ENCODE measurements at regions not wholly inside any gene's neighbourhood (a gene's known extent, or its start where the extent isn't known, plus 50 kb on each side); places are given as distances from the start of the nearest gene placed in this dataset.

DNA sequence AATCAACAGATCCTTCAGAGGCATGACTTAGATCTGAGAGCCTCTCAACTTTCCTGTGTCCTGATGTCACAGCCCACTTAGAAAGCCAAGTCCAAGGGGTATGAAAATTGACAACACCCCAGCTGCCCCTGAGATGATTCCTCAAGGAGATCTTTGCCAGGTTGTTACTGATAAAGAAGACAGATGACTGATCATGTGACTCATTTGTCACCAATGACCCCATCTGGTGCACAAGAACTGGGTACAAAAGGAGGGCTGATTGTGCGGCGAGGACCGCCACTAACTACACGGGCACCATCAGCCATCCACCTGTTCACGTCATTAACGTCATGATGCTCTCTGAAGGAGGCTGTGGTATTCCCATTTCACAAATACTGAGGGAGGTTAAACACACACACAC lies 583.2 kb upstream of the KLF4 start:
- no peak for DNase-seq
- TF ChIP-seq POLR2A (IDR thresholded peaks at IDR 0.05) = no peak
- TF ChIP-seq, protein P1, sequence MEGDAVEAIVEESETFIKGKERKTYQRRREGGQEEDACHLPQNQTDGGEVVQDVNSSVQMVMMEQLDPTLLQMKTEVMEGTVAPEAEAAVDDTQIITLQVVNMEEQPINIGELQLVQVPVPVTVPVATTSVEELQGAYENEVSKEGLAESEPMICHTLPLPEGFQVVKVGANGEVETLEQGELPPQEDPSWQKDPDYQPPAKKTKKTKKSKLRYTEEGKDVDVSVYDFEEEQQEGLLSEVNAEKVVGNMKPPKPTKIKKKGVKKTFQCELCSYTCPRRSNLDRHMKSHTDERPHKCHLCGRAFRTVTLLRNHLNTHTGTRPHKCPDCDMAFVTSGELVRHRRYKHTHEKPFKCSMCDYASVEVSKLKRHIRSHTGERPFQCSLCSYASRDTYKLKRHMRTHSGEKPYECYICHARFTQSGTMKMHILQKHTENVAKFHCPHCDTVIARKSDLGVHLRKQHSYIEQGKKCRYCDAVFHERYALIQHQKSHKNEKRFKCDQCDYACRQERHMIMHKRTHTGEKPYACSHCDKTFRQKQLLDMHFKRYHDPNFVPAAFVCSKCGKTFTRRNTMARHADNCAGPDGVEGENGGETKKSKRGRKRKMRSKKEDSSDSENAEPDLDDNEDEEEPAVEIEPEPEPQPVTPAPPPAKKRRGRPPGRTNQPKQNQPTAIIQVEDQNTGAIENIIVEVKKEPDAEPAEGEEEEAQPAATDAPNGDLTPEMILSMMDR (IDR thresholded peaks at IDR 0.05) = no peak
- intact Hi-C loops (cut with DNase I) = no loop called here
- no peaks in the 10 kb centered on the region for H3K4me1 ChIP-seq
- no peak overlapping the region for H3K27ac ChIP-seq
- no peaks in the 10 kb centered on the region for H3K27me3 ChIP-seq
- H3K4me3 ChIP-seq = no peak overlapping the region
- no peaks in the 10 kb centered on the region for H3K36me3 ChIP-seq
- WGBS (ENCODE audit: insufficient coverage, low coverage, low lambda C conversion rate, missing lambda C conversion rate) = no CpG with 5 or more reads among the region's 6 CpGs
- no peaks in the 10 kb centered on the region for H3K9me3 ChIP-seq
- ATAC-seq = no peak

DNA sequence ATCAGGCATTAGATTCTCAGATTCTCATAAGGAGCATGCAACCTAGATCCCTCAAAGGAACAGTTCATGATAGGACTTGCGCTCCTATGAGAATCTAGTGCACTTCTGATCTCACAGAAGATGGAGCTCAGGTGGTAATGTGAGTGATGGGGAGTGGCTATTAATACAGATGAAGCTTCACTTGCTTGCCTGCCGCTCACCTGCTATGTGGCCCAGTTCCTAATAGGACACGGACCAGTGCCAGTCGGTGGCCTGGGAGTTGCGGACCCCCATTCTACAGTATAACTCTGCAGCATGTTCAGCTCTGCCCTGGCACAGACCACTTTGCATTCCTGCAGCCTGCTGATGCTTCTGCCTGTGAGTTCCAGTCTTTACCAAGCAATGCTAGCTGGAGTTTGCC lies 581.3 kb upstream of the KLF4 start:
- ATAC-seq (no peak), DNase-seq (no peak)
- intact Hi-C loops (cut with DNase I) = no loop called here
- Histone ChIP-seq H3K4me1 (no peaks in the 10 kb centered on the region), H3K36me3 (no peaks in the 10 kb centered on the region), H3K4me3 (no peak overlapping the region), H3K27me3 (no peaks in the 10 kb centered on the region), H3K9me3 (no peaks in the 10 kb centered on the region), H3K27ac (no peak overlapping the region)
- TF ChIP-seq, protein P1 (IDR thresholded peaks at IDR 0.05) = no peak
- no peak for TF ChIP-seq POLR2A (IDR thresholded peaks at IDR 0.05)
- 100% methylated on average over 1 of the region's 5 CpGs for WGBS (ENCODE audit: insufficient coverage, low coverage, low lambda C conversion rate, missing lambda C conversion rate)

DNA sequence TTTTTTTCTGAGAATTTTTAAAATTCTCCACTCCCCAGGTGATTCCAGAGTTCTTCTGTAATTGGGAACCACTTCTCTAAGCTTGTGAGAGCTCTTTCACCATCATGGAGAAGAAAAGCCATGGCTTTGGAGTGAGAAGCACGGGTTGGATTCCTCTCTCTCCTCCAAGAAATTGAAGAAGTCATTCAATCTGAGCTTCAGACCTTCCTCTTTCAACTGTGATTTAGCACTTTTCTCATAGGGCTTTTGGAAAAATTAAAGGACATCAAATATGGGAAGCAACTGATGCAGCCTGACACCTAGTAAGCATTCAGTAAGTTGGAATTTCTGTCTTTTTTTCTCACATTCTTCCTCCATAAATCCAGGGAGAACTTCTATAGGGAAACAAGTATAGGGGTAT lies 580.4 kb upstream of the KLF4 start:
- Histone ChIP-seq H3K4me1 (no peaks in the 10 kb centered on the region), H3K36me3 (no peaks in the 10 kb centered on the region), H3K27ac (no peak overlapping the region), H3K9me3 (no peaks in the 10 kb centered on the region), H3K27me3 (no peaks in the 10 kb centered on the region), H3K4me3 (no peak overlapping the region)
- DNase-seq (no peak), ATAC-seq (no peak)
- no peak for TF ChIP-seq POLR2A (IDR thresholded peaks at IDR 0.05)
- TF ChIP-seq, protein P1 (IDR thresholded peaks at IDR 0.05) = no peak
- intact Hi-C loops (cut with DNase I) = no loop called here
- 42% methylated on average over 1 of the region's 1 CpG for WGBS (ENCODE audit: insufficient coverage, low coverage, low lambda C conversion rate, missing lambda C conversion rate)

DNA sequence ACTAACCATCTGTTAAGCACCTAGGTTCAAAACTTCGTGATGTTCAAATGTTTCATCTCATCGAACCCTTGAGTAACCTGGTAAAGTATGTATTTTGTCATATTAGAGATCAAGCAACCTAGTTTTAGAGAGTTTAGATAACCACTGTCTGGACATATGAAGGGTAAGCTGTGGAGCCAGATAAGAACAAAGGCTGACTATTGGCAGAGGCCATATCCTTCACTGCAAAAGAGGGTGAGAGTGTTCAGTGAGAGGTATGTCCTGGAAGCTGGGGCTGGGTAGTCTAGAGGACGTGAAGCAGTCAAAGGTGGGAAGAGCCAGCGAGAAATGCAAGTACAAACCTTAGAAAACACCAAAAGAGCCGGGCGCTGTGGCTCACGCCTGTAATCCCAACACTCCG lies 573.1 kb upstream of the KLF4 start:
- WGBS (ENCODE audit: insufficient coverage, low coverage, low lambda C conversion rate, missing lambda C conversion rate) = 66% methylated on average over 2 of the region's 8 CpGs
- Histone ChIP-seq H3K27me3 (no peaks in the 10 kb centered on the region), H3K9me3 (no peaks in the 10 kb centered on the region), H3K36me3 (no peaks in the 10 kb centered on the region), H3K27ac (no peak overlapping the region), H3K4me3 (no peak overlapping the region), H3K4me1 (no peaks in the 10 kb centered on the region)
- no peak for DNase-seq
- TF ChIP-seq, protein P1 (IDR thresholded peaks at IDR 0.05) = no peak
- TF ChIP-seq POLR2A (IDR thresholded peaks at IDR 0.05) = no peak
- intact Hi-C loops (cut with DNase I) = no loop called here
- ATAC-seq = no peak

DNA sequence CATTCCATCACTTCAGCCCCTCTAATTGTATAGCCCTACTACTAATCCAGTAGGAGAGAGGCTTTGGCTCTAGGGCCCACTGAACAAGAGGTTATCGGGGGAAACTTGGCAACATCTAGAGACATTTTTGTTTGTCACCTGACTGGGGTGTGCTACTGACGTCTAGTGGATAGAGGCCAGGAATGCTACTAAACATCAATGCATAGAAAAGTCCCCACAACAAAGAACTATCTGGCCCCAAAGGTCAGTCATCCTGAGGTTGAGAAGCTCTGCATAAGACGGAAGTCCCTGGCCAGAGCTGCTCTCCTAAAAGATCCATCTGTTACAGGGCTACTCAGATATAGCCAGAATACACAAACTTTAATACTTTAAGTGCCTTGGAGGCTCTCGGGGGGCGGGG lies 570.6 kb upstream of the KLF4 start:
- DNase-seq (no peak), ATAC-seq (no peak)
- no peak overlapping the region for H3K4me3 ChIP-seq
- 75% methylated on average over 5 of the region's 5 CpGs for WGBS (ENCODE audit: insufficient coverage, low coverage, low lambda C conversion rate, missing lambda C conversion rate)
- H3K36me3 ChIP-seq = no peaks in the 10 kb centered on the region
- no peak overlapping the region for H3K27ac ChIP-seq
- H3K4me1 ChIP-seq = no peaks in the 10 kb centered on the region
- intact Hi-C loops (cut with DNase I) = no loop called here
- TF ChIP-seq, protein P1 (IDR thresholded peaks at IDR 0.05) = no peak
- no peak for TF ChIP-seq POLR2A (IDR thresholded peaks at IDR 0.05)
- H3K27me3 ChIP-seq = no peaks in the 10 kb centered on the region
- no peaks in the 10 kb centered on the region for H3K9me3 ChIP-seq

All from right lobe of liver (tissue), 6 donors.